ENCODE measurements at regions not wholly inside any gene's neighbourhood (a gene's known extent, or its start where the extent isn't known, plus 50 kb on each side); places are given as distances from the start of the nearest gene placed in this dataset.

DNA sequence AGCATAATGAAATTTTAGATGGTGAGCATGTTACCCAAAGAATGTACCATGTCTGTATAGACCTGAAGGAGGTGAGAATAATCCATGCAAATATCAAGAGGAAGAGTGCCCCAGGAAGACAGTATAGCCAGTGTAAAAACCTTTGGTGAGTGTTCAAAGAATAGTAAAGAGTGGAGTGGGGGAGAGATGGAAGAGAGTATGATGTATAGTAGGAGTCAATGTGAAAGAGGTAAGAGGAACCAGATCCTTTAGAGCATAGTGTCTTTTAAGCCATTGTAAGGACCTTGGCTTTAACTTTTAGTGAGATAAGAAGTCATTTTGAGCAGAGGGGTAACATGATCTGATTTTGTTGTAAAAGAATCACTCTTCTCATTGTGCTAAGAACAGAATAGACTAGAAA is 1052.3 kb upstream of the ZEB2 start:
- ATAC-seq (no peak), DNase-seq (no peak)
- Histone ChIP-seq H3K4me2 (ENCODE audit: low read length) (no peak overlapping the region), H3K9me3 (ENCODE audit: low read length) (no peaks in the 10 kb centered on the region), H3K27ac (ENCODE audit: low read length) (no peak overlapping the region), H4K20me1 (ENCODE audit: low read length) (no peaks in the 10 kb centered on the region), H3K9ac (ENCODE audit: low read length) (no peak overlapping the region), H2AFZ (ENCODE audit: low read length) (no peak overlapping the region), H3K9me2 (replicated peaks; ENCODE audit: low read length) (no peaks in the 10 kb centered on the region), H3K36me3 (ENCODE audit: low read depth, low read length) (no peaks in the 10 kb centered on the region), H3K4me3 (ENCODE audit: low read length) (no peak overlapping the region), H3K4me1 (ENCODE audit: insufficient read depth, low read length) (peaks cover 10% of the 10 kb centered on the region; the same call in 1 of the 2 replicates), H3F3A (ENCODE audit: low read length, unreplicated experiment) (no peaks in the 10 kb centered on the region), H3K79me2 (ENCODE audit: low read length) (no peaks in the 10 kb centered on the region), H3K27me3 (ENCODE audit: low read length) (no peaks in the 10 kb centered on the region)
- CTCF ChIA-PET = no interaction called here
- TF ChIP-seq EZH2phosphoT487 (IDR thresholded peaks at IDR 0.05; ENCODE audit: borderline replicate concordance, low read length) (no peak), EZH2 (IDR thresholded peaks at IDR 0.05; ENCODE audit: low read length, unreplicated experiment) (no peak)
- TF ChIP-seq, protein P1, sequence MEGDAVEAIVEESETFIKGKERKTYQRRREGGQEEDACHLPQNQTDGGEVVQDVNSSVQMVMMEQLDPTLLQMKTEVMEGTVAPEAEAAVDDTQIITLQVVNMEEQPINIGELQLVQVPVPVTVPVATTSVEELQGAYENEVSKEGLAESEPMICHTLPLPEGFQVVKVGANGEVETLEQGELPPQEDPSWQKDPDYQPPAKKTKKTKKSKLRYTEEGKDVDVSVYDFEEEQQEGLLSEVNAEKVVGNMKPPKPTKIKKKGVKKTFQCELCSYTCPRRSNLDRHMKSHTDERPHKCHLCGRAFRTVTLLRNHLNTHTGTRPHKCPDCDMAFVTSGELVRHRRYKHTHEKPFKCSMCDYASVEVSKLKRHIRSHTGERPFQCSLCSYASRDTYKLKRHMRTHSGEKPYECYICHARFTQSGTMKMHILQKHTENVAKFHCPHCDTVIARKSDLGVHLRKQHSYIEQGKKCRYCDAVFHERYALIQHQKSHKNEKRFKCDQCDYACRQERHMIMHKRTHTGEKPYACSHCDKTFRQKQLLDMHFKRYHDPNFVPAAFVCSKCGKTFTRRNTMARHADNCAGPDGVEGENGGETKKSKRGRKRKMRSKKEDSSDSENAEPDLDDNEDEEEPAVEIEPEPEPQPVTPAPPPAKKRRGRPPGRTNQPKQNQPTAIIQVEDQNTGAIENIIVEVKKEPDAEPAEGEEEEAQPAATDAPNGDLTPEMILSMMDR (conservative IDR thresholded peaks at IDR 0.05; ENCODE audit: low read depth, low read length) = no peak
- intact Hi-C loops (cut with micrococcal nuclease) = no loop called here
- BruUV-seq (replicated peaks) = no TSS peak
- POLR2A ChIA-PET (ENCODE audit: unreplicated experiment) = no interaction called here

DNA sequence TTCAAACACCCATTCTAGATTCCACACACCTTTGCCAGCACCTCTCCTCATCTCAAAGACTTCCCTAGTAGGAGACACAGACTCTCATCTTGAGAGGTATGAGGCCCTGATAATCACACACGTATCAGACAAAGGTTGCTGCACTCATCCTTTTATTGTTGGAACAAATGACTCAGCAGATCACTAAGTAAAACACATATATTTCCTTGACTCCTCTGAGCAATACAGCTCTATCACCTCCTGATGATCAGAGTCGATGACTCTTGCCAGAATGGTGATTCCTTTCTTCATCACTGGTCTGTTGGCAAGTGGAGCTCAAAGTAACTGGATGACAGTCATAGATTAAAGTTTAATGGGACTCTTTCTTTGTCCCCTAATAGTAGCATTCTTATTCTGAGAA is 1049.2 kb upstream of the ZEB2 start:
- Histone ChIP-seq H3K9me2 (replicated peaks; ENCODE audit: low read length) (no peaks in the 10 kb centered on the region), H3K4me3 (ENCODE audit: low read length) (no peak overlapping the region), H3K9ac (ENCODE audit: low read length) (no peak overlapping the region), H2AFZ (ENCODE audit: low read length) (no peak overlapping the region), H4K20me1 (ENCODE audit: low read length) (no peaks in the 10 kb centered on the region), H3K27me3 (ENCODE audit: low read length) (no peaks in the 10 kb centered on the region), H3K79me2 (ENCODE audit: low read length) (no peaks in the 10 kb centered on the region), H3K36me3 (ENCODE audit: low read depth, low read length) (no peaks in the 10 kb centered on the region), H3K4me1 (ENCODE audit: insufficient read depth, low read length) (peaks cover 12% of the 10 kb centered on the region; the same call in 1 of the 2 replicates), H3F3A (ENCODE audit: low read length, unreplicated experiment) (no peaks in the 10 kb centered on the region), H3K27ac (ENCODE audit: low read length) (0 out of 2 replicates have a peak overlapping the region, but pooled peaks have one; percentile 1), H3K9me3 (ENCODE audit: low read length) (no peaks in the 10 kb centered on the region), H3K4me2 (ENCODE audit: low read length) (no peak overlapping the region)
- TF ChIP-seq EZH2phosphoT487 (IDR thresholded peaks at IDR 0.05; ENCODE audit: borderline replicate concordance, low read length) = no peak
- TF ChIP-seq, protein P1 (conservative IDR thresholded peaks at IDR 0.05; ENCODE audit: low read depth, low read length) = no peak
- no peak for TF ChIP-seq EZH2 (IDR thresholded peaks at IDR 0.05; ENCODE audit: low read length, unreplicated experiment)
- CTCF ChIA-PET = no interaction called here
- POLR2A ChIA-PET (ENCODE audit: unreplicated experiment) = interaction anchor here (0.6 kb wide), 1 partner anchor 15 kb away, joined by 22 read pairs; no protein-coding TSS in a partner anchor
- ATAC-seq (peak; percentile 45), DNase-seq (peak; percentile 69)
- intact Hi-C loops (cut with micrococcal nuclease) = no loop called here
- no TSS peak for BruUV-seq (replicated peaks)

DNA sequence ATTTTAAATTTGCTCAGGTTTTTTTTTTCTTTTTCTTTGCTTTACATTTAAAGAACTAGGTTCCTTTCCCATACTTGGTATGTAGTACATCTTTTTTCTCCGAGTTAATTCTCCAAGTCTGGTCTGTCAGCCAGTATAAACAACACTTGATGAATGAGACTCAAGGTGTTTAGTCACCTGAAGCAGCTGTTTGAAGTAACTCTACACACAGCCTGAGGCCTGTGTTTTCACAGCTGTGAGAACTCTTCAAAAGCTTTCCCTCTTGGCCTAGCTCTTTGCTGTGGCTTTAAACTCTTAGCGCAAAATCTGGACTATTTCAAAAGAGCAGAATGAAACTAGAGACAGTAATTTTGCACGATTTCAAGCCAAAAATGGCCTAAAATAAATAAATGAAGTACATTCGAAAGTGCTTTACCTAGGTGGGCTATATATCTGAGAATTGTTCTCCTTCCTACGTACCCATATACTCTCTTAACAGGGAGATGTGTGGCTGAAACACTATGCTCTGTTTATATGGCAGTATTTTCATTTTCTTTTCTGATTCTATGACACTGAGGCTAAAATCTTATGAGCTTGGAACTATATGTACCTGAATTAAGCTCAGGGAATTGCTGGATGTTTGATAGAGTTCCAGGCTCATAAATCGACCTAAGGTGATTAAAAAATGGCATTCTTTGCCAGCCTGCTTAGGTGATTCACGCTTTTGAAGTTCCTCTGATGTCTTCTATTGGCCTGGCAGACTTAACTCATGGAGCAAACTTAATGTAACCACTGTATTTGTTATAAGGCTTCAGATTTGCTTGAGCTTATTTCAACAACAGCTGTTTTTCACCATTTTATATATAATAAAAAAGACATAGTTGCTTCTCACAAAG is 1044.1 kb upstream of the ZEB2 start:
- Histone ChIP-seq H3K27ac (ENCODE audit: low read length) (no peak overlapping the region), H3K79me2 (ENCODE audit: low read length) (no peaks in the 10 kb centered on the region), H3K27me3 (ENCODE audit: low read length) (no peaks in the 10 kb centered on the region), H3K9me3 (ENCODE audit: low read length) (no peaks in the 10 kb centered on the region), H3K4me1 (ENCODE audit: insufficient read depth, low read length) (peaks cover 32% of the 10 kb centered on the region), H3K36me3 (ENCODE audit: low read depth, low read length) (no peaks in the 10 kb centered on the region), H2AFZ (ENCODE audit: low read length) (no peak overlapping the region), H3K9me2 (replicated peaks; ENCODE audit: low read length) (no peaks in the 10 kb centered on the region), H3F3A (ENCODE audit: low read length, unreplicated experiment) (no peaks in the 10 kb centered on the region), H3K9ac (ENCODE audit: low read length) (no peak overlapping the region), H4K20me1 (ENCODE audit: low read length) (no peaks in the 10 kb centered on the region), H3K4me2 (ENCODE audit: low read length) (no peak overlapping the region), H3K4me3 (ENCODE audit: low read length) (no peak overlapping the region)
- ChIA-PET POLR2A (ENCODE audit: unreplicated experiment) (interaction anchor here (0.6 kb wide), 1 partner anchor 342 kb away, joined by 4 read pairs; no protein-coding TSS in a partner anchor), CTCF (no interaction called here)
- intact Hi-C loops (cut with micrococcal nuclease) = no loop called here
- TF ChIP-seq EZH2 (IDR thresholded peaks at IDR 0.05; ENCODE audit: low read length, unreplicated experiment) = no peak
- TF ChIP-seq, protein P1 (conservative IDR thresholded peaks at IDR 0.05; ENCODE audit: low read depth, low read length) = no peak
- TF ChIP-seq EZH2phosphoT487 (IDR thresholded peaks at IDR 0.05; ENCODE audit: borderline replicate concordance, low read length) = no peak
- DNase-seq (peak; percentile 49), ATAC-seq (no peak; the same call in 1 of the 2 replicates)
- BruUV-seq (replicated peaks) = no TSS peak

Data from PC-3 (cell line).